AG04449 (cell line): ENCODE measurements at regions not wholly inside any gene's neighbourhood (a gene's known extent, or its start where the extent isn't known, plus 50 kb on each side); places are given as distances from the start of the nearest gene placed in this dataset.
"Not testable (repeated sequence)": the region's sequence is repeated elsewhere in the genome, so short reads cannot be mapped to it uniquely, and the experiment has no call there.

ENCODE experiments used
- CTCF ChIA-PET: fragments of 350-600 bp; formaldehyde crosslinking; extraction: SDS; loops from one replicate; lab custom pipeline; 2021; ENCODE audit warnings: antibody characterized with exemption; lab: Yijun Ruan, JAX
- POLR2A ChIA-PET: fragments of 400-600, 350-600 bp; formaldehyde crosslinking; extraction: SDS; loops from one replicate; lab custom pipeline; 2020; ENCODE audit warnings: antibody characterized with exemption, inconsistent platforms; lab: Yijun Ruan, JAX
- DNase-seq: peaks from one replicate; pipeline ENCODE4 v3.0.0-alpha.2; 2010; ENCODE audit warnings: low read depth, low spot score
- H3K4me3 ChIP-seq: 2 replicates; pipeline ENCODE4 v1.5.1; 2011; ENCODE audit warnings: low read depth, mild to moderate bottlenecking, control low read depth, low read length
- CTCF ChIP-seq: IDR thresholded peaks from one replicate; pipeline ENCODE4 v1.5.1; 2011; ENCODE audit warnings: mild to moderate bottlenecking, moderate library complexity, low read length, control low read depth, inconsistent platforms; ENCODE audit not compliant: insufficient read depth; ENCODE audit errors: missing control alignments

- ChIA-PET POLR2A (no interaction called here), CTCF (no interaction called here)
- no peak for TF ChIP-seq CTCF
- DNase-seq = peak; percentile 2
- H3K4me3 ChIP-seq = no peak overlapping the region
Observed at GRCh38 chr14:30243805-30244204, 315.2 kb upstream of the G2E3 start.

GRCh38 chr14:30244348-30244747 is 314.6 kb upstream of the G2E3 start:
- H3K4me3 ChIP-seq, CTCF ChIA-PET, DNase-seq, POLR2A ChIA-PET: not testable (repeated sequence)

GRCh38 chr14:30251017-30251416 is 307.9 kb upstream of the G2E3 start:
- POLR2A ChIA-PET = no interaction called here
- no peak for DNase-seq
- CTCF ChIA-PET = interaction anchor here (2.2 kb wide), 1 partner anchor 20 kb away, joined by 13 read pairs; no protein-coding TSS in a partner anchor
- H3K4me3 ChIP-seq = no peak overlapping the region
- no peak for TF ChIP-seq CTCF

- ChIA-PET POLR2A (no interaction called here), CTCF (interaction anchor here (1.7 to 2.2 kb wide), 2 partner anchors 19 to 22 kb away, joined by 4 to 13 read pairs; no protein-coding TSS in a partner anchor)
- TF ChIP-seq CTCF = no peak
- H3K4me3 ChIP-seq = no peak overlapping the region
- no peak for DNase-seq
Observed at GRCh38 chr14:30251557-30252100, 307.3 kb upstream of the G2E3 start.

- no peak overlapping the region for H3K4me3 ChIP-seq
- ChIA-PET POLR2A (no interaction called here), CTCF (interaction anchor here (1.1 to 2.2 kb wide), 3 partner anchors 12 to 21 kb away, joined by 3 to 13 read pairs (median 4); no protein-coding TSS in a partner anchor)
- DNase-seq = no peak
- TF ChIP-seq CTCF = no peak
Observed at GRCh38 chr14:30252151-30252550, 306.8 kb upstream of the G2E3 start.

- H3K4me3 ChIP-seq = no peak overlapping the region
- ChIA-PET POLR2A (no interaction called here), CTCF (interaction anchor here (1.1 to 1.7 kb wide), 4 partner anchors 11 to 28 kb away, joined by 3 to 8 read pairs (median 4); no protein-coding TSS in a partner anchor)
- no peak for TF ChIP-seq CTCF
- no peak for DNase-seq
Observed at GRCh38 chr14:30252783-30253674, 305.9 kb upstream of the G2E3 start.
